SK-N-SH (cell line): ENCODE measurements at regions not wholly inside any gene's neighbourhood (a gene's known extent, or its start where the extent isn't known, plus 50 kb on each side); places are given as distances from the start of the nearest gene placed in this dataset.

Experiments used
- CTCF ChIA-PET: fragments of 300-600, 350-600 bp; formaldehyde crosslinking; extraction: SDS; loops from one replicate; lab custom pipeline; 2021; lab: Yijun Ruan, JAX
- POLR2A ChIA-PET: fragments of 350-600 bp; sonication (Branson Sonifier 250); formaldehyde crosslinking; extraction: SDS; loops from one replicate; lab custom pipeline; 2020; ENCODE audit warnings: antibody characterized with exemption, inconsistent platforms; lab: Yijun Ruan, JAX
- DNase-seq: peaks from one replicate; pipeline ENCODE4 v3.0.0; 2012
- H2AFZ ChIP-seq: fragments of 200-600 bp; sonication (generic); 2 replicates; pipeline ENCODE4 v1.8.1; 2016; ENCODE audit warnings: antibody characterized with exemption, mild to moderate bottlenecking, low read depth
- H3F3A ChIP-seq: fragments of 200-600 bp; sonication (generic); replicated peaks from 2 replicates; pipeline ENCODE3; 2016; ENCODE audit warnings: antibody characterized with exemption, mild to moderate bottlenecking; ENCODE audit not compliant: insufficient read depth
- H3K27ac ChIP-seq, 2 experiments: fragments of 200-500 bp in 1 of 2; fragments of 200-600 bp in 1 of 2; sonication (Bioruptor generic) in 1 of 2; sonication (generic), shearing (Covaris generic) in 1 of 2; 2 replicates each; pipeline versions ENCODE4 v1.5.1 to v1.6.1; 2014 to 2016; ENCODE audit warnings: low read depth in 2 of 2, inconsistent platforms in 1 of 2, low read length in 1 of 2, mild to moderate bottlenecking in 1 of 2, mixed read lengths in 1 of 2
- H3K27me3 ChIP-seq: fragments of 200-600 bp; sonication (generic), shearing (Covaris generic); 2 replicates; pipeline ENCODE4 v1.6.1; 2016; ENCODE audit warnings: mixed run types; ENCODE audit not compliant: insufficient read depth
- H3K36me3 ChIP-seq, 2 experiments: fragments of 200-500 bp in 1 of 2; fragments of 200-600 bp in 1 of 2; sonication (Bioruptor generic) in 1 of 2; sonication (generic) in 1 of 2; replicated peaks in 1 of 2; 2 replicates each; pipeline versions ENCODE3 to v1.5.1; 2014 to 2016; ENCODE audit warnings: low read length in 1 of 2, mild to moderate bottlenecking in 1 of 2; ENCODE audit not compliant: insufficient read depth in 2 of 2, control insufficient read depth in 1 of 2
- H3K4me1 ChIP-seq, 2 experiments: fragments of 200-500 bp in 1 of 2; fragments of 200-600 bp in 1 of 2; sonication (Bioruptor generic) in 1 of 2; sonication (generic), shearing (Covaris generic) in 1 of 2; 2 replicates each; pipeline versions ENCODE4 v1.5.1 to v1.6.1; 2014 to 2016; ENCODE audit warnings: low read depth in 1 of 2, low read length in 1 of 2, mixed run types in 1 of 2; ENCODE audit not compliant: insufficient read depth in 2 of 2, control insufficient read depth in 1 of 2
- H3K4me2 ChIP-seq: fragments of 200-600 bp; sonication (generic), shearing (Covaris generic); 2 replicates; pipeline ENCODE4 v1.6.1; 2017; ENCODE audit warnings: mixed run types
- H3K4me3 ChIP-seq, 2 experiments: fragments of 200-500 bp in 1 of 2; fragments of 200-600 bp in 1 of 2; sonication (Bioruptor generic) in 1 of 2; sonication (generic), shearing (Covaris generic) in 1 of 2; 2 replicates each; pipeline versions ENCODE4 v1.5.1 to v1.8.1; 2014 to 2016; ENCODE audit warnings: low read depth in 2 of 2, inconsistent platforms in 1 of 2, low read length in 1 of 2, mild to moderate bottlenecking in 1 of 2, mixed read lengths in 1 of 2, moderate library complexity in 1 of 2
- H3K79me2 ChIP-seq: fragments of 200-600 bp; sonication (generic); 2 replicates; pipeline ENCODE4 v1.8.1; 2017; ENCODE audit warnings: mild to moderate bottlenecking; ENCODE audit not compliant: insufficient read depth
- H3K9ac ChIP-seq: fragments of 200-600 bp; sonication (generic); 2 replicates; pipeline ENCODE4 v1.6.1; 2017; ENCODE audit warnings: mixed run types
- H3K9me2 ChIP-seq: fragments of 200-600 bp; sonication (generic); 2 replicates; pipeline ENCODE4 v1.6.1; 2017; ENCODE audit warnings: mixed run types
- H3K9me3 ChIP-seq: fragments of 200-600 bp; sonication (generic); 2 replicates; pipeline ENCODE4 v1.6.1; 2017; ENCODE audit warnings: mixed run types, mild to moderate bottlenecking, moderate library complexity
- H4K20me1 ChIP-seq: fragments of 200-600 bp; sonication (generic); 2 replicates; pipeline ENCODE4 v1.6.1; 2017; ENCODE audit warnings: mild to moderate bottlenecking, mixed run types; ENCODE audit not compliant: insufficient read depth
- CHD2 ChIP-seq: fragments of 150-350 bp; IDR thresholded peaks from 2 replicates; pipeline ENCODE4 v1.6.1; 2018; ENCODE audit warnings: low read length; ENCODE audit not compliant: partially characterized antibody
- EZH2phosphoT487 ChIP-seq: fragments of 200-600 bp; sonication (generic); IDR thresholded peaks from 2 replicates; pipeline ENCODE4 v1.6.1; 2017; ENCODE audit warnings: low read depth, mixed run types, mild to moderate bottlenecking, antibody characterized with exemption, moderate library complexity, borderline replicate concordance
- FOSL2 ChIP-seq: IDR thresholded peaks from 2 replicates; pipeline ENCODE4 v1.4.0; 2012; ENCODE audit warnings: low read depth, mild to moderate bottlenecking, moderate library complexity, borderline replicate concordance
- FOXJ3 ChIP-seq: sonication (generic); formaldehyde crosslinking; IDR thresholded peaks from 2 replicates; pipeline ENCODE4 v1.5.1; 2020; ENCODE audit warnings: mild to moderate bottlenecking, missing genetic modification reagents
- FOXM1 ChIP-seq: IDR thresholded peaks from 2 replicates; pipeline ENCODE4 v1.4.0; 2012; ENCODE audit warnings: low read depth, mild to moderate bottlenecking
- GATA2 ChIP-seq: sonication (generic); formaldehyde crosslinking; IDR thresholded peaks from 2 replicates; pipeline ENCODE4 v1.5.0; 2020; ENCODE audit warnings: mild to moderate bottlenecking, missing genetic modification reagents
- NFIC ChIP-seq: IDR thresholded peaks from 2 replicates; pipeline ENCODE4 v1.4.0; 2012; ENCODE audit warnings: borderline replicate concordance
- NRF1 ChIP-seq: IDR thresholded peaks from 2 replicates; pipeline ENCODE4 v1.6.1; 2012; ENCODE audit warnings: low read depth, mild to moderate bottlenecking, low read length
- POLR2AphosphoS5 ChIP-seq: IDR thresholded peaks from 2 replicates; pipeline ENCODE4 v1.6.1; 2012; ENCODE audit warnings: low read depth, low read length
- RFX5 ChIP-seq: IDR thresholded peaks from 2 replicates; pipeline ENCODE4 v1.6.1; 2012; ENCODE audit warnings: mild to moderate bottlenecking, improper control_type of control experiment, low read length
- SMC3 ChIP-seq: IDR thresholded peaks from 2 replicates; pipeline ENCODE4 v1.6.1; 2012; ENCODE audit warnings: low read depth, low read length, improper control_type of control experiment
- TCF12 ChIP-seq: IDR thresholded peaks from 2 replicates; pipeline ENCODE4 v1.4.0; 2012
- TEAD4 ChIP-seq: IDR thresholded peaks from 2 replicates; pipeline ENCODE4 v1.4.0; 2012; ENCODE audit warnings: mild to moderate bottlenecking, borderline replicate concordance; ENCODE audit not compliant: insufficient read depth
- YY1 ChIP-seq: IDR thresholded peaks from 2 replicates; pipeline ENCODE4 v1.4.0; 2012; ENCODE audit warnings: low read depth, mild to moderate bottlenecking
- WGBS: methylation state at CpG from one replicate; pipeline ENCODE4 v1.1.6; 2017; ENCODE audit warnings: low lambda C conversion rate; 5-methylcytosine and 5-hydroxymethylcytosine counted together
- TF ChIP-seq, protein P1 (sequence below): IDR thresholded peaks from 2 replicates; pipeline ENCODE4; 2012
- TF ChIP-seq, protein P2 (sequence below): fragments of 150-350 bp; IDR thresholded peaks from 2 replicates; pipeline ENCODE4 v1.6.1; 2017; ENCODE audit warnings: antibody characterized with exemption, low read length, low read depth, borderline replicate concordance
- TF ChIP-seq, protein P3 (sequence below): fragments of 150-350 bp; IDR thresholded peaks from 2 replicates; pipeline ENCODE4 v1.6.1; 2016; ENCODE audit warnings: mild to moderate bottlenecking, low read depth, low read length

DNA sequence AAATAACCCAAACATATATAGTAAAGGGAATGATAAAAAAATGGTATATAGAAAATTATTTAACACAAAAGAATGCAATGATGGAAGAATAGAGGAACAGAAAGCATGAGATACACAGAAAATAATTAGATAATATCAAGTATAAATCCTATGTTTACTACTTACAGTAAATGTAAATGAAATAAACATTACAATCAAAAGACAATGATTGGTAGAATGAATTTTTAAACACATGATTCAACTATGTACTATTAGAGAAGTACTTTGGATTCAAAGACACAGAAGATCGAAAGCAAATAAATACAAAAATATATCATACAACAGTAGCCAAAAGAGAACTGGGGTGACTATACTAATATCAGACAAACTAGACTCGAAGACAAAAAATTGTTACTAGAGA is 97.6 kb upstream of the PARD3B start:
- H3K27me3 ChIP-seq, result no peaks in the 10 kb centered on the region
- no peaks in the 10 kb centered on the region; a peak in 1 of 4 replicates for H3K4me1 ChIP-seq
- TF ChIP-seq, protein P1, sequence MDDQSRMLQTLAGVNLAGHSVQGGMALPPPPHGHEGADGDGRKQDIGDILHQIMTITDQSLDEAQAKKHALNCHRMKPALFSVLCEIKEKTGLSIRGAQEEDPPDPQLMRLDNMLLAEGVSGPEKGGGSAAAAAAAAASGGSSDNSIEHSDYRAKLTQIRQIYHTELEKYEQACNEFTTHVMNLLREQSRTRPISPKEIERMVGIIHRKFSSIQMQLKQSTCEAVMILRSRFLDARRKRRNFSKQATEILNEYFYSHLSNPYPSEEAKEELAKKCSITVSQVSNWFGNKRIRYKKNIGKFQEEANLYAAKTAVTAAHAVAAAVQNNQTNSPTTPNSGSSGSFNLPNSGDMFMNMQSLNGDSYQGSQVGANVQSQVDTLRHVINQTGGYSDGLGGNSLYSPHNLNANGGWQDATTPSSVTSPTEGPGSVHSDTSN, result no peak
- no peak for TF ChIP-seq TCF12
- TF ChIP-seq, all 33 proteins: peak for 0
- Histone ChIP-seq H3K9me2 (no peaks in the 10 kb centered on the region), H2AFZ (no peak overlapping the region), H3K79me2 (no peaks in the 10 kb centered on the region), H3K4me3 (no peak overlapping the region), H3K27ac (no peak overlapping the region), H3K4me2 (no peak overlapping the region), H4K20me1 (no peaks in the 10 kb centered on the region), H3K9me3 (no peaks in the 10 kb centered on the region; the same call in 1 of the 2 replicates), H3K9ac (no peak overlapping the region), H3K36me3 (no peaks in the 10 kb centered on the region), H3F3A (peaks cover under 1% of the 10 kb centered on the region)
- 36% methylated on average over 2 of the region's 2 CpGs for WGBS
- ChIA-PET POLR2A (no interaction called here), CTCF (no interaction called here)
- DNase-seq, result no peak

DNA sequence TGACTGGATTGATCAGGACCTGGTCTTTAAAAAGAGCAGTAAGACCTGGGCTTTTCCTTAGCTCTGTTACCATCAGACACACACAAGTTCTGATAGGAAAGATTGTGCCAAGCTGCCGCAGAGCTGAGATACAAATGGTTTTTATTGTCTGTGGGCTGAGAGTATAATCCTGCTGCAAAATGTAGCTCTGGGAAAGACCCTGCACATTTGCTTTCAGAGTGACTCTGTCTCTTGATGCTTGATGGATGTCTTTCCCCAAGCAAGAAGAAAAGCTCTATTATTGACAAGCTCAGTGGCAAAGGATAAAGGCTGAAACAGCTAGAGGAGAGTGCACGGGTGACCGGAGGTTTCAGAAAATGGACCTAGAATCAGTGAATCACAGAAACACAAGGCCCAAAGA is 95.3 kb upstream of the PARD3B start:
- Histone ChIP-seq H3K27ac (no peak overlapping the region), H3K79me2 (no peaks in the 10 kb centered on the region), H4K20me1 (no peaks in the 10 kb centered on the region), H3K9ac (no peak overlapping the region), H3K27me3 (no peaks in the 10 kb centered on the region), H2AFZ (no peak overlapping the region), H3K4me1 (peaks cover 0 to 9% of the 10 kb centered on the region in 2 experiments; a peak in 1 of 4 replicates), H3F3A (peaks cover 6% of the 10 kb centered on the region), H3K9me3 (no peaks in the 10 kb centered on the region; the same call in 1 of the 2 replicates), H3K4me2 (no peak overlapping the region), H3K4me3 (no peak overlapping the region), H3K9me2 (no peaks in the 10 kb centered on the region), H3K36me3 (no peaks in the 10 kb centered on the region)
- TF ChIP-seq POLR2AphosphoS5, result no peak
- no peak for TF ChIP-seq FOSL2
- TF ChIP-seq SMC3, result no peak
- no peak for TF ChIP-seq RFX5
- no peak for TF ChIP-seq FOXJ3
- TF ChIP-seq, protein P1, result no peak
- no peak for DNase-seq
- CTCF ChIA-PET, result interaction anchor here (1.2 kb wide), 1 partner anchor 11 kb away, joined by 3 read pairs; no protein-coding TSS in a partner anchor
- 86% methylated on average over 3 of the region's 3 CpGs for WGBS
- POLR2A ChIA-PET, result no interaction called here

GRCh38 chr2:204451766-204452165 is 93.5 kb upstream of the PARD3B start:
- ChIA-PET CTCF (no interaction called here), POLR2A (no interaction called here)
- Histone ChIP-seq H3K9me2 (no peaks in the 10 kb centered on the region), H3K9me3 (no peaks in the 10 kb centered on the region; the same call in 1 of the 2 replicates), H3K36me3 (no peaks in the 10 kb centered on the region), H3K4me3 (no peak overlapping the region), H2AFZ (peak overlapping the region; percentile 79; the same call in 1 of the 2 replicates), H3K4me1 (peaks cover 0 to 11% of the 10 kb centered on the region in 2 experiments; a peak in 1 of 4 replicates), H3K79me2 (no peaks in the 10 kb centered on the region), H3K27ac (peak overlapping the region in 1 of 2 experiments; percentile 92; a peak in 3 of 4 replicates), H3K4me2 (peak overlapping the region; percentile 34; the same call in 1 of the 2 replicates), H4K20me1 (no peaks in the 10 kb centered on the region), H3F3A (peaks cover 6% of the 10 kb centered on the region), H3K27me3 (no peaks in the 10 kb centered on the region), H3K9ac (peak overlapping the region; percentile 63; the same call in 1 of the 2 replicates)
- DNase-seq, result no peak
- no peak for TF ChIP-seq YY1
- no peak for TF ChIP-seq NRF1
- TF ChIP-seq FOXM1, result no peak
- TF ChIP-seq POLR2AphosphoS5, result no peak
- no peak for TF ChIP-seq NFIC
- TF ChIP-seq CHD2, result no peak
- TF ChIP-seq GATA2, result no peak
- TF ChIP-seq, protein P2, sequence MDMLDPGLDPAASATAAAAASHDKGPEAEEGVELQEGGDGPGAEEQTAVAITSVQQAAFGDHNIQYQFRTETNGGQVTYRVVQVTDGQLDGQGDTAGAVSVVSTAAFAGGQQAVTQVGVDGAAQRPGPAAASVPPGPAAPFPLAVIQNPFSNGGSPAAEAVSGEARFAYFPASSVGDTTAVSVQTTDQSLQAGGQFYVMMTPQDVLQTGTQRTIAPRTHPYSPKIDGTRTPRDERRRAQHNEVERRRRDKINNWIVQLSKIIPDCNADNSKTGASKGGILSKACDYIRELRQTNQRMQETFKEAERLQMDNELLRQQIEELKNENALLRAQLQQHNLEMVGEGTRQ, result no peak
- TF ChIP-seq EZH2phosphoT487, result no peak
- TF ChIP-seq, protein P3, sequence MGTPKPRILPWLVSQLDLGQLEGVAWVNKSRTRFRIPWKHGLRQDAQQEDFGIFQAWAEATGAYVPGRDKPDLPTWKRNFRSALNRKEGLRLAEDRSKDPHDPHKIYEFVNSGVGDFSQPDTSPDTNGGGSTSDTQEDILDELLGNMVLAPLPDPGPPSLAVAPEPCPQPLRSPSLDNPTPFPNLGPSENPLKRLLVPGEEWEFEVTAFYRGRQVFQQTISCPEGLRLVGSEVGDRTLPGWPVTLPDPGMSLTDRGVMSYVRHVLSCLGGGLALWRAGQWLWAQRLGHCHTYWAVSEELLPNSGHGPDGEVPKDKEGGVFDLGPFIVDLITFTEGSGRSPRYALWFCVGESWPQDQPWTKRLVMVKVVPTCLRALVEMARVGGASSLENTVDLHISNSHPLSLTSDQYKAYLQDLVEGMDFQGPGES, result no peak
- TF ChIP-seq TEAD4, result no peak
- WGBS, result 83% methylated on average over 2 of the region's 2 CpGs
